Heart left ventricle (tissue), 13 donors: ENCODE measurements at regions not wholly inside any gene's neighbourhood (a gene's known extent, or its start where the extent isn't known, plus 50 kb on each side); places are given as distances from the start of the nearest gene placed in this dataset.

Experiments
- CTCF ChIP-seq, 12 donors: fragments of 200-600 bp; sonication (generic) in 4 of 12; IDR thresholded peaks; one replicate each; pipeline versions ENCODE4 v1.5.0 to v1.8.0; 2018 to 2022; ENCODE audit warnings: antibody characterized with exemption in 12 of 12, mild to moderate bottlenecking in 5 of 12
- POLR2A ChIP-seq, 2 donors: fragments of 450-650 bp; IDR thresholded peaks; one replicate each; pipeline ENCODE4 v1.6.1; 2017; ENCODE audit warnings: antibody characterized with exemption in 2 of 2, mild to moderate bottlenecking in 2 of 2, moderate library complexity in 2 of 2
- donor health status: ischemic (EF 13 %, LVEDD 7.1; RV severe dilation, severe dysfunction).
- donor health status: DM: no; HTN: yes; CAD: no.
- donor health status: DM: no; HTN: no; CAD: no.
- donor health status: ischemic (EF 25% LVEDD 6.9; RV normal size, moderate dysfunction).
- donor health status: ischemic (EF 25% LVEDD 5.7; RV mildly dilated, moderate dysfunction).
- donor health status: ischemic (EF 35%, LVEDD 5.7; RV mildly dilated, moderate dysfunction).
- donor health status: nonischemic (EF 11% LVEDD 7.7; RV severe dilation, severe dysfunction).
- donor health status: DM: yes; HTN: yes; CAD: no.
- donor health status: PGD.
- donor health status: ischemic (EF 29% LVEDD 5.4; RV normal size, mild dysfunction).
- donor health status: nonischemic (EF 23%, LVEDD 6.1; RV moderate dilation, normal function).

GRCh38 chr5:15326932-15327331 lies 173.0 kb upstream of the FBXL7 start:
- TF ChIP-seq CTCF (IDR thresholded peaks at IDR 0.05) (no peak), POLR2A (IDR thresholded peaks at IDR 0.05) (no peak)
